WI38 (cell line): ENCODE measurements at regions not wholly inside any gene's neighbourhood (a gene's known extent, or its start where the extent isn't known, plus 50 kb on each side); places are given as distances from the start of the nearest gene placed in this dataset.

Experiments
- H3K4me3 ChIP-seq: 2 replicates; pipeline ENCODE4 v1.5.1; 2011; ENCODE audit warnings: low read depth, mild to moderate bottlenecking, control low read depth, low read length
- CTCF ChIP-seq: IDR thresholded peaks from 2 replicates; pipeline ENCODE4 v1.5.1; 2012; ENCODE audit warnings: low read depth, mild to moderate bottlenecking, control low read depth, low read length

GRCh38 chr4:176949029-176949428, 156.3 kb upstream of the VEGFC start:
- no peak overlapping the region for H3K4me3 ChIP-seq
- TF ChIP-seq CTCF = no peak

GRCh38 chr4:176953021-176953420, 160.3 kb upstream of the VEGFC start:
- no peak overlapping the region for H3K4me3 ChIP-seq
- no peak for TF ChIP-seq CTCF

GRCh38 chr4:176957353-176958118, 164.8 kb upstream of the VEGFC start:
- H3K4me3 ChIP-seq = no peak overlapping the region
- no peak for TF ChIP-seq CTCF

GRCh38 chr4:176959980-176960379, 167.3 kb upstream of the VEGFC start:
- no peak overlapping the region for H3K4me3 ChIP-seq
- no peak for TF ChIP-seq CTCF

GRCh38 chr4:176963121-176963520, 170.4 kb upstream of the VEGFC start:
- no peak for TF ChIP-seq CTCF

GRCh38 chr4:176964116-176964691, 171.5 kb upstream of the VEGFC start:
- H3K4me3 ChIP-seq = no peak overlapping the region
- TF ChIP-seq CTCF = peak; percentile 16; the same call in 1 of the 2 replicates

More at GRCh38 chr4:176963121-176963520, 170.4 kb upstream of the VEGFC start:
- H3K4me3 ChIP-seq = no peak overlapping the region

- TF ChIP-seq CTCF = no peak
- H3K4me3 ChIP-seq = no peak overlapping the region
Observed at GRCh38 chr4:176967586-176967985, 174.9 kb upstream of the VEGFC start.
